Body of pancreas (tissue), 4 donors: ENCODE measurements at regions not wholly inside any gene's neighbourhood (a gene's known extent, or its start where the extent isn't known, plus 50 kb on each side); places are given as distances from the start of the nearest gene placed in this dataset.

ENCODE experiments used
- ATAC-seq: fragments of 150-250 bp; one replicate; pipeline ENCODE4 v1.9.1; 2016
- DNase-seq, 4 donors: peaks; one replicate each; pipeline ENCODE4 v3.0.0-alpha.2; 2019
- H3K27ac ChIP-seq, 4 donors: fragments of 200-600 bp; sonication (generic); 1 replicate in 3 of 4; 2 replicates in 1 of 4; pipeline versions ENCODE4 v1.5.1 to v1.6.1; 2016 to 2019; ENCODE audit warnings: mild to moderate bottlenecking in 1 of 4, mixed read lengths in 1 of 4, moderate library complexity in 1 of 4
- H3K27me3 ChIP-seq, 2 donors: fragments of 200-600 bp; sonication (generic); one replicate each; pipeline ENCODE4 v1.6.0; 2016; ENCODE audit warnings: mild to moderate bottlenecking in 1 of 2
- H3K36me3 ChIP-seq, 2 donors: fragments of 200-600 bp; sonication (generic); replicated peaks in 1 of 2; 2 replicates each; pipeline ENCODE4 v1.5.1; 2016; ENCODE audit warnings: low read depth in 2 of 2; ENCODE audit not compliant: insufficient read depth in 1 of 2
- H3K4me1 ChIP-seq: fragments of 200-600 bp; sonication (generic); one replicate; pipeline ENCODE4 v1.6.0; 2016
- H3K4me3 ChIP-seq, 2 donors: fragments of 200-600 bp; sonication (generic); 1 replicate in 1 of 2; 2 replicates in 1 of 2; pipeline ENCODE4 v1.5.1; 2016 to 2019
- H3K9me3 ChIP-seq, 3 donors: fragments of 200-600 bp; sonication (generic); 1 replicate in 2 of 3; 2 replicates in 1 of 3; pipeline ENCODE4 v1.5.1; 2016
- CTCF ChIP-seq, 7 experiments: fragments of 450-650 bp in 4 of 7; fragments of 200-600 bp in 3 of 7; sonication (generic) in 3 of 7; IDR thresholded peaks; one replicate each; pipeline ENCODE4 v1.5.1; 2016 to 2019; ENCODE audit warnings: antibody characterized with exemption in 7 of 7
- POLR2A ChIP-seq, 3 donors: fragments of 450-650 bp; IDR thresholded peaks; one replicate each; pipeline ENCODE4 v1.6.1; 2016; ENCODE audit warnings: antibody characterized with exemption in 3 of 3, mild to moderate bottlenecking in 2 of 3
- WGBS, 2 donors: methylation state at CpG; one replicate each; pipeline ENCODE4 v1.1.5; 2017; 5-methylcytosine and 5-hydroxymethylcytosine counted together
- intact Hi-C: fragments of 100-400 bp; cut with DNase I; formaldehyde crosslinking; loops from one replicate; pipeline ENCODE4 v1.15.1; 2023

GRCh38 chr13:37401721-37402120, 196.8 kb downstream of the POSTN start:
- Histone ChIP-seq H3K27me3 (no peaks in the 10 kb centered on the region), H3K9me3 (no peaks in the 10 kb centered on the region), H3K4me1 (no peaks in the 10 kb centered on the region), H3K27ac (no peak overlapping the region), H3K4me3 (no peak overlapping the region), H3K36me3 (no peaks in the 10 kb centered on the region)
- DNase-seq, result no peak
- no peak for TF ChIP-seq CTCF (IDR thresholded peaks at IDR 0.05)
- no peak for TF ChIP-seq POLR2A (IDR thresholded peaks at IDR 0.05)
- intact Hi-C loops, result no loop called here
- no peak for ATAC-seq

GRCh38 chr13:37397535-37397934, 201.0 kb downstream of the POSTN start:
- no peaks in the 10 kb centered on the region for H3K4me1 ChIP-seq
- DNase-seq, result no peak
- H3K27me3 ChIP-seq, result no peaks in the 10 kb centered on the region
- no peak overlapping the region for H3K27ac ChIP-seq
- intact Hi-C loops, result no loop called here
- no peak overlapping the region for H3K4me3 ChIP-seq
- TF ChIP-seq CTCF (IDR thresholded peaks at IDR 0.05) (no peak), POLR2A (IDR thresholded peaks at IDR 0.05) (no peak)
- ATAC-seq, result no peak
- WGBS, 2 donors, result 65% methylated on average over 3 of the region's 3 CpGs
- no peaks in the 10 kb centered on the region for H3K36me3 ChIP-seq
- no peaks in the 10 kb centered on the region for H3K9me3 ChIP-seq

GRCh38 chr13:37395544-37395943, 203.0 kb downstream of the POSTN start:
- H3K9me3 ChIP-seq, result no peaks in the 10 kb centered on the region
- no peak for DNase-seq
- no peaks in the 10 kb centered on the region for H3K27me3 ChIP-seq
- H3K4me1 ChIP-seq, result no peaks in the 10 kb centered on the region
- H3K27ac ChIP-seq, result no peak overlapping the region
- H3K4me3 ChIP-seq, result no peak overlapping the region
- ATAC-seq, result no peak
- TF ChIP-seq POLR2A (IDR thresholded peaks at IDR 0.05) (no peak), CTCF (IDR thresholded peaks at IDR 0.05) (no peak)
- intact Hi-C loops, result no loop called here
- no peaks in the 10 kb centered on the region for H3K36me3 ChIP-seq
- 62 to 80% methylated on average over 3 of the region's 3 CpGs for WGBS, 2 donors

- no peak overlapping the region for H3K27ac ChIP-seq
- no peaks in the 10 kb centered on the region for H3K36me3 ChIP-seq
- ATAC-seq, result no peak
- TF ChIP-seq CTCF (IDR thresholded peaks at IDR 0.05) (no peak), POLR2A (IDR thresholded peaks at IDR 0.05) (no peak)
- no peak overlapping the region for H3K4me3 ChIP-seq
- intact Hi-C loops, result no loop called here
- WGBS, 2 donors, result 27 to 30% methylated on average over 3 of the region's 3 CpGs
- DNase-seq, result no peak
- no peaks in the 10 kb centered on the region for H3K27me3 ChIP-seq
- H3K9me3 ChIP-seq, result no peaks in the 10 kb centered on the region
- H3K4me1 ChIP-seq, result no peaks in the 10 kb centered on the region
These were observed 206.2 kb downstream of the POSTN start for GRCh38 chr13:37392389-37392788.

GRCh38 chr13:37390735-37391134, 207.8 kb downstream of the POSTN start:
- DNase-seq (no peak), ATAC-seq (no peak)
- Histone ChIP-seq H3K27ac (no peak overlapping the region), H3K27me3 (no peaks in the 10 kb centered on the region), H3K36me3 (no peaks in the 10 kb centered on the region), H3K4me3 (no peak overlapping the region), H3K4me1 (no peaks in the 10 kb centered on the region), H3K9me3 (no peaks in the 10 kb centered on the region)
- TF ChIP-seq POLR2A (IDR thresholded peaks at IDR 0.05) (no peak), CTCF (IDR thresholded peaks at IDR 0.05) (no peak)
- intact Hi-C loops, result no loop called here
- 45 to 56% methylated on average over 4 of the region's 4 CpGs for WGBS, 2 donors
